ENCODE measurements at regions not wholly inside any gene's neighbourhood (a gene's known extent, or its start where the extent isn't known, plus 50 kb on each side); places are given as distances from the start of the nearest gene placed in this dataset.

DNA sequence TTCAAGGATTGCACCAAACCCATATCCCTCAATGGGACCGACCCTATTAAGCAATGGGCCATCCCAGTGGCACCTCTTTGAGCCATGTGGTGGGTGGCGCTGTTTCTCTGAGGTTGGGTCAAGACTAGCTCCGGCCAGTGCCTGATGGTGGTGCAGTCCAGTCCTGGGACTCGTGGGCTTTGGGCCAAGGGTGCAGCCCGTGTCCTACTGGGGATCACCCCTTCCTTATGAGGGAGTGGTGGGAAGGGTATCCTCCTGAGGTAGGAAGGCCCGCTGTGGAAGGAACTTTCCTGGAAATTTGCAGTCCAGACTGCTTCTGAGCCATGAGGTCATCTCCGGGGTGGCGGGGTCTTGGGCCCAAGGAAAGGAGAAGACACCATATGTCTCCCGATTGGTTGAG lies 231.6 kb downstream of the SNRPN start:
- Mint-ChIP-seq H3K27ac (no peak overlapping the region), H3K36me3 (ENCODE audit: low read depth) (no peaks in the 10 kb centered on the region), H3K4me1 (ENCODE audit: low read depth) (no peaks in the 10 kb centered on the region), H3K27me3 (ENCODE audit: insufficient read depth) (peaks cover 4% of the 10 kb centered on the region; the same call in 1 of the 2 replicates), H3K4me3 (no peak overlapping the region), H3K9me3 (peaks cover 59% of the 10 kb centered on the region)
- DNase-seq: no peak
- TF ChIP-seq, protein P1, sequence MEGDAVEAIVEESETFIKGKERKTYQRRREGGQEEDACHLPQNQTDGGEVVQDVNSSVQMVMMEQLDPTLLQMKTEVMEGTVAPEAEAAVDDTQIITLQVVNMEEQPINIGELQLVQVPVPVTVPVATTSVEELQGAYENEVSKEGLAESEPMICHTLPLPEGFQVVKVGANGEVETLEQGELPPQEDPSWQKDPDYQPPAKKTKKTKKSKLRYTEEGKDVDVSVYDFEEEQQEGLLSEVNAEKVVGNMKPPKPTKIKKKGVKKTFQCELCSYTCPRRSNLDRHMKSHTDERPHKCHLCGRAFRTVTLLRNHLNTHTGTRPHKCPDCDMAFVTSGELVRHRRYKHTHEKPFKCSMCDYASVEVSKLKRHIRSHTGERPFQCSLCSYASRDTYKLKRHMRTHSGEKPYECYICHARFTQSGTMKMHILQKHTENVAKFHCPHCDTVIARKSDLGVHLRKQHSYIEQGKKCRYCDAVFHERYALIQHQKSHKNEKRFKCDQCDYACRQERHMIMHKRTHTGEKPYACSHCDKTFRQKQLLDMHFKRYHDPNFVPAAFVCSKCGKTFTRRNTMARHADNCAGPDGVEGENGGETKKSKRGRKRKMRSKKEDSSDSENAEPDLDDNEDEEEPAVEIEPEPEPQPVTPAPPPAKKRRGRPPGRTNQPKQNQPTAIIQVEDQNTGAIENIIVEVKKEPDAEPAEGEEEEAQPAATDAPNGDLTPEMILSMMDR (IDR thresholded peaks at IDR 0.05): no peak

DNA sequence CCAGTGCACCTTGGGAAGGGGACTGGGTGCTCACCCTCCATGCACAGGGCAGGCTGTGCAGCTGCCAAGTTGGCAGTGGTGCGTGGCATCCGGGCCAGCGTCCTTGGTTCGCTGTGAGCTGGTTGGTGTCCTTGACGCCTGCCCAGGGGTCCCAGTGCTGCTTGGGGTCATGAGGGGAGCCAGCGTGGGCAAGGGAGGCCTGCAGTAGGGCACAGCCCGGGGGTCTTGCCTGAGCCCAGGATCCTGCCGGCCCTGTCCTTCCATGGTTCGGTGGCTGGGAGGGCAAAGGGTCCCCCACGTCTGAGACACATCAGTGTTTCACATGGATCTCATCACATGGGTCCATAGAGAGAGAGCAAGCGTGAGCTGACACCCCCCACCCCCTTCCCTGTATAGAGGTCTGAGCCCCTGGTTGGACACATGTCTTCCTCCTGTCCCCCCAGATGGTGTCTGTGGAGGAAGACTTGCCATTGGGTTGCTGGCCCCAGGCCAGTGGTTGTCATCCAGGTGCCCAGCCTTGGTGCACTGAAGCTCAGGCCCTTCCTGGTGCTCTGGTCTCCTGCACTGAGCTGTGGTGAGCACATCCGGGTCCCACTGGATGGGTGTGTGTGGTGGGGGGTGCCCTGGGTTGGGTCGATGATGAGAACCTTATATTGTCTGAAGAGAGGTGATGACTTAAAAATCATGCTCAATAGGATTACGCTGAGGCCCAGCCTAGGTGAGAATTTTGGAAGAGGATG lies 232.3 kb downstream of the SNRPN start:
- no peak overlapping the region for H3K4me3 Mint-ChIP-seq
- no peaks in the 10 kb centered on the region for H3K4me1 Mint-ChIP-seq (ENCODE audit: low read depth)
- H3K27me3 Mint-ChIP-seq (ENCODE audit: insufficient read depth): peaks cover 4% of the 10 kb centered on the region; the same call in 1 of the 2 replicates
- TF ChIP-seq, protein P1 (IDR thresholded peaks at IDR 0.05): no peak
- no peaks in the 10 kb centered on the region for H3K36me3 Mint-ChIP-seq (ENCODE audit: low read depth)
- DNase-seq: no peak
- peaks cover 58% of the 10 kb centered on the region for H3K9me3 Mint-ChIP-seq
- no peak overlapping the region for H3K27ac Mint-ChIP-seq

DNA sequence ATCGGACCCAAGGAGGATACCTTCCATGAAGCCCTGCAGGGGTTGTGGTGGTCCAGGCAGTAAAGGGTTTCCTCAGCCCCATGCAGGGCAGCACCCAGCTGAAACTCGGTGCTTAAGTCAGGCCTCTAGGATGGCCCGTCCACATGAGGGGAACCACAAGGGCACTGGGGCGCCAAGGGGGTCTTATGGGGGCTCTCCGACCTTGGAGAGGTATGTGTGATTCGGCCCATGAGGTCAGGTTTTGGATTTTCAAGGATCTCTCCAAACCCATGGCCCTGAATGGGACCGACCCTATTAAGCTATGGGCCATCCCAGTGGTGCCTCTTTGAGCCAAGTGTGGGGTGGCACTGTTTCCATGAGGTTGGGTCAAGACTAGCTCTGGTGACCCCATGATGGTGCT lies 233.3 kb downstream of the SNRPN start:
- no peak overlapping the region for H3K27ac Mint-ChIP-seq
- no peaks in the 10 kb centered on the region for H3K4me1 Mint-ChIP-seq (ENCODE audit: low read depth)

DNA sequence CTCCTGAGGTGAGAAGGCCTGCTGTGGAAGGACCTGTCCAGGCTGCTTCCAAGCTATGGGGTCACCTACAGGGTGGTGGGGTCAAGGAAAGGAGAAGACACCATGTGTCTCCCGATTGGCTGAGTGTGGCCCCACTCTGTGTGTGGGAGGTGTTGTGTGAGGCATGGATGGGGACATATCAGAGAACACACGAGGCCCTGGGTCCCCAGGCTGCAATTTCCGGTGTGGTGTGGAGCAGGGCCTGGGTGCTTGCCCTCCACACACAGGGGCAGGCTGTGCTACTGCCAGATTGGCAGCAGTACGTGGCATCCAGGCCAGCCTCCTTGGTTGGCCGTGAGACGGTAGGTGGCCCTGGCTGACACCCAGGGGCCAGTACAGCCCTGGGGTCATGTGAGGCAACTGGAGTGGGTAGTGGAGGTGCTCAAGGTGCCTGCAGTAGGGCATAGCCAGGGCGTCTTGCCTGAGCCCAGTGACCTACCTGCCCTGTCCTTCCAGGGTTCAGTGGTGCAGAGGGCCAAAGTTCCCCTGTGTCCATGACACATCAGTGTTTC lies 233.8 kb downstream of the SNRPN start:
- Mint-ChIP-seq H3K4me1 (ENCODE audit: low read depth) (no peaks in the 10 kb centered on the region), H3K36me3 (ENCODE audit: low read depth) (no peaks in the 10 kb centered on the region), H3K4me3 (no peak overlapping the region), H3K27me3 (ENCODE audit: insufficient read depth) (peaks cover 4% of the 10 kb centered on the region; the same call in 1 of the 2 replicates), H3K27ac (no peak overlapping the region), H3K9me3 (peaks cover 54% of the 10 kb centered on the region)
- TF ChIP-seq, protein P1 (IDR thresholded peaks at IDR 0.05): no peak
- no peak for DNase-seq

More for the DNA sequence above, 233.3 kb downstream of the SNRPN start:
- no peak overlapping the region for H3K4me3 Mint-ChIP-seq
- H3K9me3 Mint-ChIP-seq: peaks cover 58% of the 10 kb centered on the region
- DNase-seq: no peak
- H3K36me3 Mint-ChIP-seq (ENCODE audit: low read depth): no peaks in the 10 kb centered on the region
- peaks cover 4% of the 10 kb centered on the region; the same call in 1 of the 2 replicates for H3K27me3 Mint-ChIP-seq (ENCODE audit: insufficient read depth)
- TF ChIP-seq, protein P1 (IDR thresholded peaks at IDR 0.05): no peak

DNA sequence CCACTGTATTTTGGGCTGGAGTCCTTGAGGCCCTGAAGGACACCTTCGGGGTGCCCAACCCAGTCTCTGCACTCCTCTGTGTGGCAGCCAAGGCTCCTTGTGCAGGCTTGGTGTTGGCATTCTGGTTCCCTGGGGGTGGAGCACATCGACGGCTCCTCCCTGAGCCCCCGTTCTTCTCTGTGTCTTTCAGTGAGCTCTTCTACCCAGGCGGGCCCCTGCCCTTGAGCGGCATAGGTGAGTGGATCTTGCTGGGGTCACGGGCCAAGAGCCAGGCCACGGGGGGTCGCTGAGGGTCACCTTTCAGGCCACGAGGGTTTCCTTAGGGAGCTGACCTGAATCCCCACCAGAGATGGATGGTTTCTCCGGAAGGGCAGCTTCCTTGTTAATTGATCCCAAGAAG lies 234.8 kb downstream of the SNRPN start:
- no peak for DNase-seq
- TF ChIP-seq, protein P1 (IDR thresholded peaks at IDR 0.05): no peak
- no peak overlapping the region for H3K27ac Mint-ChIP-seq
- H3K4me1 Mint-ChIP-seq (ENCODE audit: low read depth): no peaks in the 10 kb centered on the region
- H3K36me3 Mint-ChIP-seq (ENCODE audit: low read depth): no peaks in the 10 kb centered on the region
- peaks cover 61% of the 10 kb centered on the region for H3K9me3 Mint-ChIP-seq
- H3K4me3 Mint-ChIP-seq: no peak overlapping the region
- H3K27me3 Mint-ChIP-seq (ENCODE audit: insufficient read depth): peaks cover 4% of the 10 kb centered on the region; the same call in 1 of the 2 replicates
